HCT116 (cell line): ENCODE measurements at regions not wholly inside any gene's neighbourhood (a gene's known extent, or its start where the extent isn't known, plus 50 kb on each side); places are given as distances from the start of the nearest gene placed in this dataset.

Experiments used
- EZH2 ChIP-seq: fragments of 200-600 bp; sonication (generic); IDR thresholded peaks from 2 replicates; pipeline ENCODE4 v1.6.1; 2017; ENCODE audit warnings: antibody characterized with exemption, mixed run types
- EZH2phosphoT487 ChIP-seq: fragments of 200-600 bp; IDR thresholded peaks from 2 replicates; pipeline ENCODE4 v1.6.1; 2018; ENCODE audit warnings: antibody characterized with exemption, borderline replicate concordance
- JUND ChIP-seq: IDR thresholded peaks from 2 replicates; pipeline ENCODE4 v1.6.1; 2012
- POLR2A ChIP-seq: IDR thresholded peaks from 2 replicates; pipeline ENCODE4 v1.7.0; 2011; ENCODE audit warnings: borderline replicate concordance; ENCODE audit not compliant: insufficient read depth, insufficient read length; ENCODE audit errors: extremely low read depth
- YY1 ChIP-seq: IDR thresholded peaks from 2 replicates; pipeline ENCODE4 v1.6.1; 2011; ENCODE audit warnings: low read length, low read depth, moderate library complexity, mild to moderate bottlenecking; ENCODE audit not compliant: insufficient replicate concordance; ENCODE audit errors: extremely low read depth
- TF ChIP-seq, protein P1 (sequence below): IDR thresholded peaks from 2 replicates; pipeline ENCODE4 v1.6.1; 2012
- TF ChIP-seq, protein P2 (sequence below), 3 experiments: fragments of 200-600 bp in 1 of 3; sonication (generic) in 1 of 3; IDR thresholded peaks in 2 of 3; conservative IDR thresholded peaks in 1 of 3; 2 replicates each; pipeline ENCODE4 v1.5.1; 2012 to 2017; ENCODE audit warnings: low read depth in 2 of 3, low read length in 2 of 3, antibody characterized with exemption in 1 of 3, borderline replicate concordance in 1 of 3, control low read depth in 1 of 3, mild to moderate bottlenecking in 1 of 3, mixed read lengths in 1 of 3, mixed run types in 1 of 3, moderate library complexity in 1 of 3; ENCODE audit not compliant: insufficient read depth in 1 of 3
- TF ChIP-seq, protein P3 (sequence below): IDR thresholded peaks from 2 replicates; pipeline ENCODE4 v1.6.1; 2012; ENCODE audit warnings: low read depth

DNA sequence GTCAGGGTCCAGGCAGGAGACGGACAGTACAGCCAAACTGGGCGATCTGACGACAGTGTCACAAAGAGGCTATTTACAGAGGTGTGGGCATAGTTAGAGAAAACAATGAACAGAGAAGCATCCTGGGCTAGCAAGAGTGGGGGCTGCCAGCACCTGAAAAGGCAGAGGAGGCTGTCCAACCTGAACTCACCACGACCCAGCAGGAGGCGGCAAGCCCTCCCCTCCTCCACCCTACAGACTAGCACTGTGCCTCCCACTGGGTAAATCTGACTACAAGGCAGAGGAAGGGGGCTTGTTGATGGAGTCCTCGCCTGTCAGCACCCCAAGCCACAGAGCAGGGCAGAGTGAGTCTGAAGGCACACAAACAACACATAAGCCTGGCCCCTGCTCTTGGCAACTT is 52.8 kb upstream of the CDYL start:
- TF ChIP-seq, protein P1, sequence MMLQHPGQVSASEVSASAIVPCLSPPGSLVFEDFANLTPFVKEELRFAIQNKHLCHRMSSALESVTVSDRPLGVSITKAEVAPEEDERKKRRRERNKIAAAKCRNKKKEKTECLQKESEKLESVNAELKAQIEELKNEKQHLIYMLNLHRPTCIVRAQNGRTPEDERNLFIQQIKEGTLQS: no peak
- TF ChIP-seq YY1 (no peak), POLR2A (no peak), JUND (no peak), EZH2phosphoT487 (no peak), EZH2 (no peak)
- TF ChIP-seq, protein P2, sequence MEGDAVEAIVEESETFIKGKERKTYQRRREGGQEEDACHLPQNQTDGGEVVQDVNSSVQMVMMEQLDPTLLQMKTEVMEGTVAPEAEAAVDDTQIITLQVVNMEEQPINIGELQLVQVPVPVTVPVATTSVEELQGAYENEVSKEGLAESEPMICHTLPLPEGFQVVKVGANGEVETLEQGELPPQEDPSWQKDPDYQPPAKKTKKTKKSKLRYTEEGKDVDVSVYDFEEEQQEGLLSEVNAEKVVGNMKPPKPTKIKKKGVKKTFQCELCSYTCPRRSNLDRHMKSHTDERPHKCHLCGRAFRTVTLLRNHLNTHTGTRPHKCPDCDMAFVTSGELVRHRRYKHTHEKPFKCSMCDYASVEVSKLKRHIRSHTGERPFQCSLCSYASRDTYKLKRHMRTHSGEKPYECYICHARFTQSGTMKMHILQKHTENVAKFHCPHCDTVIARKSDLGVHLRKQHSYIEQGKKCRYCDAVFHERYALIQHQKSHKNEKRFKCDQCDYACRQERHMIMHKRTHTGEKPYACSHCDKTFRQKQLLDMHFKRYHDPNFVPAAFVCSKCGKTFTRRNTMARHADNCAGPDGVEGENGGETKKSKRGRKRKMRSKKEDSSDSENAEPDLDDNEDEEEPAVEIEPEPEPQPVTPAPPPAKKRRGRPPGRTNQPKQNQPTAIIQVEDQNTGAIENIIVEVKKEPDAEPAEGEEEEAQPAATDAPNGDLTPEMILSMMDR (IDR thresholded peaks at IDR 0.05 in 2 of 3, conservative IDR thresholded peaks at IDR 0.05 in 1 of 3; ENCODE audit: borderline replicate concordance in 1 of 3, insufficient read depth in 1 of 3, low read depth in 2 of 3, low read length in 2 of 3): no peak
- TF ChIP-seq, protein P3, sequence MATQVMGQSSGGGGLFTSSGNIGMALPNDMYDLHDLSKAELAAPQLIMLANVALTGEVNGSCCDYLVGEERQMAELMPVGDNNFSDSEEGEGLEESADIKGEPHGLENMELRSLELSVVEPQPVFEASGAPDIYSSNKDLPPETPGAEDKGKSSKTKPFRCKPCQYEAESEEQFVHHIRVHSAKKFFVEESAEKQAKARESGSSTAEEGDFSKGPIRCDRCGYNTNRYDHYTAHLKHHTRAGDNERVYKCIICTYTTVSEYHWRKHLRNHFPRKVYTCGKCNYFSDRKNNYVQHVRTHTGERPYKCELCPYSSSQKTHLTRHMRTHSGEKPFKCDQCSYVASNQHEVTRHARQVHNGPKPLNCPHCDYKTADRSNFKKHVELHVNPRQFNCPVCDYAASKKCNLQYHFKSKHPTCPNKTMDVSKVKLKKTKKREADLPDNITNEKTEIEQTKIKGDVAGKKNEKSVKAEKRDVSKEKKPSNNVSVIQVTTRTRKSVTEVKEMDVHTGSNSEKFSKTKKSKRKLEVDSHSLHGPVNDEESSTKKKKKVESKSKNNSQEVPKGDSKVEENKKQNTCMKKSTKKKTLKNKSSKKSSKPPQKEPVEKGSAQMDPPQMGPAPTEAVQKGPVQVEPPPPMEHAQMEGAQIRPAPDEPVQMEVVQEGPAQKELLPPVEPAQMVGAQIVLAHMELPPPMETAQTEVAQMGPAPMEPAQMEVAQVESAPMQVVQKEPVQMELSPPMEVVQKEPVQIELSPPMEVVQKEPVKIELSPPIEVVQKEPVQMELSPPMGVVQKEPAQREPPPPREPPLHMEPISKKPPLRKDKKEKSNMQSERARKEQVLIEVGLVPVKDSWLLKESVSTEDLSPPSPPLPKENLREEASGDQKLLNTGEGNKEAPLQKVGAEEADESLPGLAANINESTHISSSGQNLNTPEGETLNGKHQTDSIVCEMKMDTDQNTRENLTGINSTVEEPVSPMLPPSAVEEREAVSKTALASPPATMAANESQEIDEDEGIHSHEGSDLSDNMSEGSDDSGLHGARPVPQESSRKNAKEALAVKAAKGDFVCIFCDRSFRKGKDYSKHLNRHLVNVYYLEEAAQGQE: no peak
